ENCODE measurements at regions not wholly inside any gene's neighbourhood (a gene's known extent, or its start where the extent isn't known, plus 50 kb on each side); places are given as distances from the start of the nearest gene placed in this dataset.
"Not testable (repeated sequence)": the region's sequence is repeated elsewhere in the genome, so short reads cannot be mapped to it uniquely, and the experiment has no call there.

GRCh38 chr2:177001334-177001733 is 211.3 kb upstream of the HNRNPA3 start:
- no peak for DNase-seq

- DNase-seq: no peak
Measured at GRCh38 chr2:177002983-177003382, 209.6 kb upstream of the HNRNPA3 start.

GRCh38 chr2:177007726-177008125 is 204.9 kb upstream of the HNRNPA3 start:
- DNase-seq: not testable (repeated sequence)

- DNase-seq: not testable (repeated sequence)
Measured at GRCh38 chr2:177008662-177009061, 203.9 kb upstream of the HNRNPA3 start.

GRCh38 chr2:177010146-177010545 is 202.4 kb upstream of the HNRNPA3 start:
- DNase-seq: no peak

GRCh38 chr2:177010861-177011260 is 201.7 kb upstream of the HNRNPA3 start:
- no peak for DNase-seq

- no peak for DNase-seq
Measured at GRCh38 chr2:177014946-177015345, 197.6 kb upstream of the HNRNPA3 start.

GRCh38 chr2:177015356-177015923 is 197.2 kb upstream of the HNRNPA3 start:
- no peak for DNase-seq

- no peak for DNase-seq
Measured at GRCh38 chr2:177020524-177021119, 192.0 kb upstream of the HNRNPA3 start.

GRCh38 chr2:177021706-177022343 is 190.8 kb upstream of the HNRNPA3 start:
- DNase-seq: no peak

GRCh38 chr2:177024765-177025164 is 187.8 kb upstream of the HNRNPA3 start:
- DNase-seq: no peak

GRCh38 chr2:177026253-177026652 is 186.3 kb upstream of the HNRNPA3 start:
- DNase-seq: no peak

GRCh38 chr2:177026956-177027355 is 185.6 kb upstream of the HNRNPA3 start:
- no peak for DNase-seq

GRCh38 chr2:177028296-177028695 is 184.3 kb upstream of the HNRNPA3 start:
- DNase-seq: no peak

GRCh38 chr2:177029075-177029474 is 183.5 kb upstream of the HNRNPA3 start:
- no peak for DNase-seq

GRCh38 chr2:177029501-177029900 is 183.1 kb upstream of the HNRNPA3 start:
- no peak for DNase-seq

- DNase-seq: no peak
Measured at GRCh38 chr2:177029901-177030300, 182.7 kb upstream of the HNRNPA3 start.

GRCh38 chr2:177030451-177031105 is 182.0 kb upstream of the HNRNPA3 start:
- peak; percentile 25 for DNase-seq

- DNase-seq: peak; percentile 82
Measured at GRCh38 chr2:177031438-177032180, 181.0 kb upstream of the HNRNPA3 start.

- DNase-seq: no peak
Measured at GRCh38 chr2:177036747-177037146, 175.8 kb upstream of the HNRNPA3 start.

GRCh38 chr2:177037569-177037968 is 175.0 kb upstream of the HNRNPA3 start:
- DNase-seq: no peak

- DNase-seq: no peak
Measured at GRCh38 chr2:177038787-177039484, 173.7 kb upstream of the HNRNPA3 start.

- no peak for DNase-seq
Measured at GRCh38 chr2:177042311-177042710, 170.3 kb upstream of the HNRNPA3 start.
